Endothelial cell of umbilical vein (primary cell): ENCODE measurements at regions not wholly inside any gene's neighbourhood (a gene's known extent, or its start where the extent isn't known, plus 50 kb on each side); places are given as distances from the start of the nearest gene placed in this dataset.

Source experiments
- BruUV-seq: library from RNA; stranded (reverse); fragments of 400-500 nt; replicated peaks from 2 replicates; lab custom pipeline; 2021; lab: Mats Ljungman, UMichigan
- CTCF ChIA-PET: fragments of 300-600, 350-600 bp; sonication (Branson Sonifier 250); formaldehyde crosslinking; loops from one replicate; lab custom pipeline; 2021; ENCODE audit warnings: antibody characterized with exemption, inconsistent platforms; lab: Charles Lee
- POLR2A ChIA-PET: fragments of 300-600, 350-600 bp; sonication (Branson Sonifier 250); formaldehyde crosslinking; loops from one replicate; lab custom pipeline; 2021; ENCODE audit warnings: antibody characterized with exemption, inconsistent platforms; lab: Charles Lee
- DNase-seq: peaks from one replicate; pipeline ENCODE4 v3.0.0-alpha.2; 2011; ENCODE audit warnings: low read depth, low spot score
- FAIRE-seq: peaks from 2 replicates; lab custom pipeline; 2011; peaks lifted over from hg19 to GRCh38; lab: Jason Lieb, UNC
- H2AFZ ChIP-seq: 2 replicates; pipeline ENCODE4 v1.6.0; 2012; ENCODE audit warnings: low read depth, low read length, control low read depth, inconsistent platforms
- H3K27ac ChIP-seq: 2 replicates; pipeline ENCODE4 v1.5.1; 2011; ENCODE audit warnings: low read depth, mild to moderate bottlenecking, control low read depth, low read length, moderate library complexity; ENCODE audit not compliant: insufficient read depth
- H3K27me3 ChIP-seq, 2 experiments: 2 replicates each; pipeline versions ENCODE4 v1.6.0 to v1.6.1; 2011; ENCODE audit warnings: low read length in 2 of 2, mixed read lengths in 1 of 2; ENCODE audit not compliant: control insufficient read depth in 2 of 2, insufficient read depth in 2 of 2
- H3K36me3 ChIP-seq, 2 experiments: 2 replicates in 1 of 2; 3 replicates in 1 of 2; pipeline ENCODE4 v1.5.1; 2011; ENCODE audit warnings: low read length in 2 of 2, mild to moderate bottlenecking in 1 of 2, moderate library complexity in 1 of 2; ENCODE audit not compliant: control insufficient read depth in 2 of 2, insufficient read depth in 2 of 2; ENCODE audit errors: extremely low read depth in 1 of 2
- H3K4me1 ChIP-seq: 3 replicates; pipeline ENCODE4 v1.5.1; 2011; ENCODE audit warnings: mild to moderate bottlenecking, low read length; ENCODE audit not compliant: control insufficient read depth, insufficient read depth; ENCODE audit errors: extremely low read depth
- H3K4me2 ChIP-seq: 2 replicates; pipeline ENCODE4 v1.6.1; 2011; ENCODE audit warnings: low read length, control low read depth, mixed read lengths; ENCODE audit not compliant: insufficient read depth
- H3K4me3 ChIP-seq, 3 experiments: fragments of 200-600 bp in 1 of 3; sonication (generic), shearing (Covaris generic) in 1 of 3; replicated peaks in 1 of 3; 2 replicates each; pipeline ENCODE4 v1.5.1; 2011 to 2016; ENCODE audit warnings: control low read depth in 3 of 3, low read length in 3 of 3, mild to moderate bottlenecking in 2 of 3, inconsistent platforms in 1 of 3, low read depth in 1 of 3, moderate library complexity in 1 of 3; ENCODE audit not compliant: insufficient read depth in 1 of 3
- H3K79me2 ChIP-seq: 2 replicates; pipeline ENCODE4 v1.6.0; 2012; ENCODE audit warnings: low read length, inconsistent platforms; ENCODE audit not compliant: control insufficient read depth, insufficient read depth
- H3K9ac ChIP-seq: replicated peaks from 2 replicates; pipeline ENCODE3; 2011; ENCODE audit warnings: low read length, control low read depth; ENCODE audit not compliant: insufficient read depth; ENCODE audit errors: extremely low read depth
- H3K9me1 ChIP-seq: replicated peaks from 3 replicates; pipeline ENCODE4 v1.6.0; 2011; ENCODE audit warnings: mild to moderate bottlenecking, low read length; ENCODE audit not compliant: control insufficient read depth, insufficient read depth; ENCODE audit errors: extremely low read depth
- H3K9me3 ChIP-seq: replicated peaks from 2 replicates; pipeline ENCODE4 v1.5.1; 2012; ENCODE audit warnings: low read length, inconsistent platforms; ENCODE audit not compliant: control insufficient read depth, insufficient read depth
- H4K20me1 ChIP-seq: replicated peaks from 2 replicates; pipeline ENCODE3; 2011; ENCODE audit warnings: mild to moderate bottlenecking, low read length; ENCODE audit not compliant: control insufficient read depth, insufficient read depth; ENCODE audit errors: extremely low read depth
- CTCF ChIP-seq, 2 donors: IDR thresholded peaks; 1 replicate in 1 of 2; 2 replicates in 1 of 2; pipeline ENCODE4 v1.5.1; 2011; ENCODE audit warnings: low read length in 2 of 2, mild to moderate bottlenecking in 2 of 2, moderate library complexity in 2 of 2, control low read depth in 1 of 2, inconsistent platforms in 1 of 2, low read depth in 1 of 2; ENCODE audit not compliant: insufficient read depth in 1 of 2; ENCODE audit errors: extremely low read depth in 1 of 2
- FOS ChIP-seq: IDR thresholded peaks from 2 replicates; pipeline ENCODE4 v1.6.1; 2011; ENCODE audit warnings: mild to moderate bottlenecking, low read length, moderate library complexity, borderline replicate concordance; ENCODE audit not compliant: insufficient read depth
- GATA2 ChIP-seq: IDR thresholded peaks from 2 replicates; pipeline ENCODE4 v1.7.0; 2011; ENCODE audit warnings: low read depth, mild to moderate bottlenecking, moderate library complexity, mixed read lengths, low read length; ENCODE audit not compliant: insufficient read length, insufficient read depth
- JUN ChIP-seq: IDR thresholded peaks from 2 replicates; pipeline ENCODE4 v1.6.1; 2011; ENCODE audit warnings: borderline replicate concordance, low read depth; ENCODE audit not compliant: insufficient read length, insufficient read depth
- MAX ChIP-seq: IDR thresholded peaks from 2 replicates; pipeline ENCODE4 v1.6.1; 2011; ENCODE audit not compliant: insufficient read depth, insufficient read length
- MYC ChIP-seq: IDR thresholded peaks from one replicate; pipeline ENCODE4 v1.6.1; 2011; ENCODE audit warnings: mild to moderate bottlenecking, low read depth, low read length
- dilution Hi-C: fragments of 300-500 bp; cut with MboI; formaldehyde crosslinking; loops from one replicate; pipeline ENCODE4 v1.15.0; 2019; ENCODE audit warnings: low sequenced_read_pairs; ENCODE audit not compliant: extremely low pct_ligation_motif_present
- intact Hi-C: fragments of 100-400 bp; cut with micrococcal nuclease; formaldehyde crosslinking; loops from one replicate; pipeline ENCODE4 v1.10.0; 2022

GRCh38 chr3:65151666-65152065, 463.9 kb upstream of the ADAMTS9 start:
- FAIRE-seq (no peak), DNase-seq (no peak)
- intact Hi-C loops (no loop called here), dilution Hi-C loops (no loop called here)
- no peaks in the 10 kb centered on the region for H3K79me2 ChIP-seq
- TF ChIP-seq FOS (no peak), MAX (no peak), JUN (no peak), GATA2 (no peak), MYC (no peak), CTCF (IDR thresholded peaks at IDR 0.05; ENCODE audit: extremely low read depth in 1 of 2, insufficient read depth in 1 of 2, low read depth in 1 of 2, low read length in 2 of 2) (no peak)
- H3K4me1 ChIP-seq, result no peaks in the 10 kb centered on the region
- H3K9me1 ChIP-seq, result no peaks in the 10 kb centered on the region
- no TSS peak for BruUV-seq
- no peaks in the 10 kb centered on the region for H3K36me3 ChIP-seq
- CTCF ChIA-PET, result interaction anchor here (0.6 kb wide), 1 partner anchor 661 kb away, joined by 3 read pairs; no protein-coding TSS in a partner anchor
- no peak overlapping the region for H2AFZ ChIP-seq
- H4K20me1 ChIP-seq, result no peaks in the 10 kb centered on the region
- H3K4me3 ChIP-seq, result no peak overlapping the region
- H3K27ac ChIP-seq, result no peak overlapping the region
- no peaks in the 10 kb centered on the region for H3K27me3 ChIP-seq
- no peak overlapping the region for H3K9ac ChIP-seq
- POLR2A ChIA-PET, result no interaction called here
- no peaks in the 10 kb centered on the region for H3K9me3 ChIP-seq
- H3K4me2 ChIP-seq, result no peak overlapping the region
